ENCODE measurements at regions not wholly inside any gene's neighbourhood (a gene's known extent, or its start where the extent isn't known, plus 50 kb on each side); places are given as distances from the start of the nearest gene placed in this dataset.

DNA sequence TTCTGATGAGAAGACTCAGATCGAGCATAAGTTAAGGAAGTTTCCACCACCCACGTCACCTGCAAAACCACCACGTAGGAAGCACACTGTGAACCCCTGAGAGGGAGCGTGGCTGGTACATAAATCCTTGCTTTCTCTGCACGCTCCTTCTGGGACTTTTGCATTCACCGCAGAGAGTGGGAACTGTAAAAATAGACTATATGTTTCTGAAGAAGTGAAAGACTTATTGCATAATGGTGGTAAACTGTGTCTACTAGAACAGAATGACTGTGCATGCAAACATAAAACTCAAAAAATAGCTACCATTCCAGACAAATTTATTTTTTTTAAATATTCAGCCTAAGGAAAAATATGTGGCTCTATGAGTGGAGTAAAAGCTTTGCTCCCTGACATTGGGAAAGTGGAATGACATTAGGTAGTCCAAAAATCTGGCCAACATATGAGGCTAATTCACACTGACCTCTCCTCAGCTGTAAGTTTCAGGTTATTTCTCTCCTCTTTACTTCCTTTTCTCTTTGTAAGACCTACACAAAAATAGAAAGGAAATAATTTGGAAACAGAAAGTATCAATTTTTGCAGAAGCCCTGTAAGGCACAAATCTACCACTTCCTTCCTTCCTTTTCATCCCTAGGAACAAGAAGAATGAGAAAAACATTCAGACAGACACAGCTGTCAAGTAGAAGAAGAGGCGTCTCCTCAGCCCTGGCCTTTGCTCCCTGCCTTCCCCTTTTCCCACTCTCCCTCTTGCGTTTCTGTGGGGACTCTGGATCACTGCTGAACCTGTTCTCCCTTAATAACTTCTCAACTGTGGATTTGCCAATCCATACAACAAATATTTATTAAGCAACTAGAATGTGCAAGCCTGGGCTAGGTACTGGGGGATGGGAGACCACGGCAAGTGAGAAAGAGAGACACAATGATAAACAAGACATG lies 264.3 kb upstream of the FOXN3 start:
- H3K4me1 ChIP-seq (ENCODE audit: insufficient read depth, low read length), result no peaks in the 10 kb centered on the region
- peaks cover 4% of the 10 kb centered on the region for H3K9me3 ChIP-seq (ENCODE audit: insufficient read depth, low read depth, low read length)
- no peaks in the 10 kb centered on the region for H4K20me1 ChIP-seq (ENCODE audit: insufficient read depth, low read length)
- H3K4me3 ChIP-seq (ENCODE audit: insufficient read depth, low read depth, low read length), result no peak overlapping the region
- Mint-ChIP-seq H3K9me3 (ENCODE audit: unreplicated experiment) (peaks cover 11% of the 10 kb centered on the region), H3K27ac (ENCODE audit: unreplicated experiment) (peak overlapping the region; percentile 47), H3K4me1 (ENCODE audit: low read depth, unreplicated experiment) (peaks cover 5% of the 10 kb centered on the region), H3K4me3 (ENCODE audit: unreplicated experiment) (no peak overlapping the region), H3K27me3 (ENCODE audit: low read depth, unreplicated experiment) (no peaks in the 10 kb centered on the region), H3K36me3 (ENCODE audit: low read depth, unreplicated experiment) (peaks cover 2% of the 10 kb centered on the region)
- no peaks in the 10 kb centered on the region for H3K27me3 ChIP-seq (ENCODE audit: insufficient read depth, low read length)
- no peaks in the 10 kb centered on the region for H3K36me3 ChIP-seq (ENCODE audit: insufficient read depth, low read length)
- FAIRE-seq, result no peak
- TF ChIP-seq, protein P1, sequence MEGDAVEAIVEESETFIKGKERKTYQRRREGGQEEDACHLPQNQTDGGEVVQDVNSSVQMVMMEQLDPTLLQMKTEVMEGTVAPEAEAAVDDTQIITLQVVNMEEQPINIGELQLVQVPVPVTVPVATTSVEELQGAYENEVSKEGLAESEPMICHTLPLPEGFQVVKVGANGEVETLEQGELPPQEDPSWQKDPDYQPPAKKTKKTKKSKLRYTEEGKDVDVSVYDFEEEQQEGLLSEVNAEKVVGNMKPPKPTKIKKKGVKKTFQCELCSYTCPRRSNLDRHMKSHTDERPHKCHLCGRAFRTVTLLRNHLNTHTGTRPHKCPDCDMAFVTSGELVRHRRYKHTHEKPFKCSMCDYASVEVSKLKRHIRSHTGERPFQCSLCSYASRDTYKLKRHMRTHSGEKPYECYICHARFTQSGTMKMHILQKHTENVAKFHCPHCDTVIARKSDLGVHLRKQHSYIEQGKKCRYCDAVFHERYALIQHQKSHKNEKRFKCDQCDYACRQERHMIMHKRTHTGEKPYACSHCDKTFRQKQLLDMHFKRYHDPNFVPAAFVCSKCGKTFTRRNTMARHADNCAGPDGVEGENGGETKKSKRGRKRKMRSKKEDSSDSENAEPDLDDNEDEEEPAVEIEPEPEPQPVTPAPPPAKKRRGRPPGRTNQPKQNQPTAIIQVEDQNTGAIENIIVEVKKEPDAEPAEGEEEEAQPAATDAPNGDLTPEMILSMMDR (IDR thresholded peaks at IDR 0.05; ENCODE audit: insufficient read depth, low read depth, low read length), result no peak
- no peak for TF ChIP-seq EZH2 (IDR thresholded peaks at IDR 0.05; ENCODE audit: insufficient read depth, low read length)
- DNase-seq (ENCODE audit: low read depth), result no peak
- no peak overlapping the region for H3K9ac ChIP-seq (ENCODE audit: low read length)
- H2AFZ ChIP-seq (ENCODE audit: low read depth, low read length), result no peak overlapping the region
- H3K79me2 ChIP-seq (ENCODE audit: insufficient read depth, low read length), result no peaks in the 10 kb centered on the region
- no peak overlapping the region for H3K4me2 ChIP-seq (ENCODE audit: low read length)
- no peak overlapping the region for H3K27ac ChIP-seq (ENCODE audit: low read depth, low read length)

DNA sequence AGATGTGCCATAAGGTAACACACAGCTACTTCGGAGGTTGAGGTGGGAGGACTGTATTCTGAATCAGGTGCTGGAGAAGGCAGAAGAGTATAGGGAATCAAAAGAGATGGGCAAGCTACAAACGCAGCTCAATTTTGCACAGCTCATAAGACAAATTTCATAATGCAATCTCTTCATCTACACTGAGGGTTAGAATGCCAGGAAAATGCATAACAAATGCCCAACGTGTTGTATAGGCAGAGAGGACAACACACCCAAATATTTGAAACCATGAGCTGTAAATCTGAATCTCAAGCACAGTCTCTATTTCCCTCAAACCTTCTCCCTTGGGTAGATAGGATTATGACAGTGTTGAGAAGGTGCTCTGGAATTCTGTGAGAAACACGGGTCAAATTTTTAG lies 263.1 kb upstream of the FOXN3 start:
- no peak overlapping the region for H3K4me3 Mint-ChIP-seq (ENCODE audit: unreplicated experiment)
- H3K36me3 ChIP-seq (ENCODE audit: insufficient read depth, low read length), result no peaks in the 10 kb centered on the region
- no peak overlapping the region for H3K27ac ChIP-seq (ENCODE audit: low read depth, low read length)
- H3K27me3 Mint-ChIP-seq (ENCODE audit: low read depth, unreplicated experiment), result no peaks in the 10 kb centered on the region
- H3K4me1 ChIP-seq (ENCODE audit: insufficient read depth, low read length), result no peaks in the 10 kb centered on the region
- H3K27me3 ChIP-seq (ENCODE audit: insufficient read depth, low read length), result no peaks in the 10 kb centered on the region
- no peak for DNase-seq (ENCODE audit: low read depth)
- TF ChIP-seq EZH2 (IDR thresholded peaks at IDR 0.05; ENCODE audit: insufficient read depth, low read length), result no peak
- TF ChIP-seq, protein P1 (IDR thresholded peaks at IDR 0.05; ENCODE audit: insufficient read depth, low read depth, low read length), result no peak
- H3K27ac Mint-ChIP-seq (ENCODE audit: unreplicated experiment), result no peak overlapping the region
- no peaks in the 10 kb centered on the region for H4K20me1 ChIP-seq (ENCODE audit: insufficient read depth, low read length)
- no peaks in the 10 kb centered on the region for H3K79me2 ChIP-seq (ENCODE audit: insufficient read depth, low read length)
- H3K4me1 Mint-ChIP-seq (ENCODE audit: low read depth, unreplicated experiment), result peaks cover 5% of the 10 kb centered on the region
- H3K9me3 Mint-ChIP-seq (ENCODE audit: unreplicated experiment), result peaks cover 10% of the 10 kb centered on the region
- no peak overlapping the region for H2AFZ ChIP-seq (ENCODE audit: low read depth, low read length)
- FAIRE-seq, result no peak
- peaks cover 4% of the 10 kb centered on the region for H3K9me3 ChIP-seq (ENCODE audit: insufficient read depth, low read depth, low read length)
- no peak overlapping the region for H3K4me3 ChIP-seq (ENCODE audit: insufficient read depth, low read depth, low read length)
- H3K36me3 Mint-ChIP-seq (ENCODE audit: low read depth, unreplicated experiment), result peaks cover 2% of the 10 kb centered on the region
- no peak overlapping the region for H3K9ac ChIP-seq (ENCODE audit: low read length)
- no peak overlapping the region for H3K4me2 ChIP-seq (ENCODE audit: low read length)

DNA sequence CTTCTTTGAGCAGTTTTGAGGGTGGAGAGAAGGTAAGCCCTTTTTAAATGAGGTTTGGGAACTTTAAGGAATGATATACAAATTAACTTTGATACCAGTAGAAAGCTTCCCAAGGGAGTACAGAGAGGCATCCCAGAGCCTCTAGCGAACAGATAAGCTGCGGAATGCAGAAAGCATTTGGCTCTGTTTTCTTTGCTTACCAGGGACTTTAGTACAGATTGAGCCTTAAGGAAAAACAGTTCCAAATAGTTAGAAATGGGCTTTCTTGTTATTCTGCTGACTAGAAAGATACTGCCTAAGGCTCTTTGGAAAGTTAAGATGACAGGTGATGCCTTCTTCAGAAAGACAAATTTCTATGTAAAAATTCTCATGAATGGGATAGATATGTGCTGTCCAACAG lies 261.7 kb upstream of the FOXN3 start:
- H3K27ac Mint-ChIP-seq (ENCODE audit: unreplicated experiment), result no peak overlapping the region
- TF ChIP-seq, protein P1 (IDR thresholded peaks at IDR 0.05; ENCODE audit: insufficient read depth, low read depth, low read length), result no peak
- TF ChIP-seq EZH2 (IDR thresholded peaks at IDR 0.05; ENCODE audit: insufficient read depth, low read length), result no peak
- no peak overlapping the region for H3K27ac ChIP-seq (ENCODE audit: low read depth, low read length)

More for the DNA sequence above, 261.7 kb upstream of the FOXN3 start:
- Histone ChIP-seq H2AFZ (ENCODE audit: low read depth, low read length) (no peak overlapping the region), H3K27me3 (ENCODE audit: insufficient read depth, low read length) (no peaks in the 10 kb centered on the region), H3K4me3 (ENCODE audit: insufficient read depth, low read depth, low read length) (no peak overlapping the region), H3K9me3 (ENCODE audit: insufficient read depth, low read depth, low read length) (peaks cover 4% of the 10 kb centered on the region), H3K9ac (ENCODE audit: low read length) (no peak overlapping the region), H3K4me2 (ENCODE audit: low read length) (no peak overlapping the region), H3K79me2 (ENCODE audit: insufficient read depth, low read length) (no peaks in the 10 kb centered on the region), H4K20me1 (ENCODE audit: insufficient read depth, low read length) (no peaks in the 10 kb centered on the region), H3K36me3 (ENCODE audit: insufficient read depth, low read length) (no peaks in the 10 kb centered on the region), H3K4me1 (ENCODE audit: insufficient read depth, low read length) (no peaks in the 10 kb centered on the region)
- Mint-ChIP-seq H3K9me3 (ENCODE audit: unreplicated experiment) (peaks cover 4% of the 10 kb centered on the region), H3K4me1 (ENCODE audit: low read depth, unreplicated experiment) (peaks cover 9% of the 10 kb centered on the region), H3K27me3 (ENCODE audit: low read depth, unreplicated experiment) (no peaks in the 10 kb centered on the region), H3K36me3 (ENCODE audit: low read depth, unreplicated experiment) (peaks cover 2% of the 10 kb centered on the region), H3K4me3 (ENCODE audit: unreplicated experiment) (no peak overlapping the region)
- FAIRE-seq (no peak), DNase-seq (ENCODE audit: low read depth) (no peak)
